Thyroid gland (tissue), 4 donors: ENCODE measurements at regions not wholly inside any gene's neighbourhood (a gene's known extent, or its start where the extent isn't known, plus 50 kb on each side); places are given as distances from the start of the nearest gene placed in this dataset.

Experiments used
- DNase-seq, 2 donors: peaks; one replicate each; pipeline ENCODE4 v3.0.0-alpha.2; 2019
- H3K27ac ChIP-seq, 3 donors: fragments of 200-600 bp; sonication (generic); 1 replicate in 2 of 3; 2 replicates in 1 of 3; pipeline ENCODE4 v1.5.1; 2016 to 2019; ENCODE audit warnings: mild to moderate bottlenecking in 1 of 3, moderate library complexity in 1 of 3
- H3K27me3 ChIP-seq: fragments of 200-600 bp; sonication (generic); one replicate; pipeline ENCODE4 v1.5.1; 2019
- H3K36me3 ChIP-seq, 2 donors: fragments of 200-600 bp; sonication (generic); one replicate each; pipeline ENCODE4 v1.5.1; 2016 to 2019
- H3K4me1 ChIP-seq, 2 donors: fragments of 200-600 bp; sonication (generic); one replicate each; pipeline ENCODE4 v1.5.1; 2017 to 2019
- H3K4me3 ChIP-seq, 3 donors: fragments of 200-600 bp; sonication (generic); replicated peaks in 1 of 3; 1 replicate in 2 of 3; 2 replicates in 1 of 3; pipeline ENCODE4 v1.5.1; 2016; ENCODE audit warnings: mild to moderate bottlenecking in 1 of 3
- H3K9me3 ChIP-seq: fragments of 200-600 bp; sonication (generic); one replicate; pipeline ENCODE4 v1.5.1; 2017
- POLR2A ChIP-seq, 2 donors: fragments of 450-650 bp; IDR thresholded peaks; one replicate each; pipeline ENCODE4 v1.6.1; 2017; ENCODE audit warnings: antibody characterized with exemption in 2 of 2, mild to moderate bottlenecking in 2 of 2, moderate library complexity in 1 of 2
- WGBS, 2 donors: methylation state at CpG; one replicate each; pipeline ENCODE4 v1.1.5; 2017; 5-methylcytosine and 5-hydroxymethylcytosine counted together
- intact Hi-C: fragments of 100-400 bp; cut with DNase I; formaldehyde crosslinking; loops from one replicate; pipeline ENCODE4 v1.15.1; 2023
- TF ChIP-seq, protein P1 (sequence below), 6 experiments: fragments of 200-600 bp in 3 of 6; fragments of 450-650 bp in 3 of 6; sonication (generic) in 3 of 6; IDR thresholded peaks; one replicate each; pipeline ENCODE4 v1.5.1; 2016 to 2019; ENCODE audit warnings: antibody characterized with exemption in 6 of 6, mild to moderate bottlenecking in 2 of 6, inconsistent platforms in 1 of 6, moderate library complexity in 1 of 6

- intact Hi-C loops = no loop called here
- Histone ChIP-seq H3K9me3 (no peaks in the 10 kb centered on the region), H3K27ac (no peak overlapping the region), H3K27me3 (no peaks in the 10 kb centered on the region), H3K4me3 (no peak overlapping the region), H3K4me1 (no peaks in the 10 kb centered on the region), H3K36me3 (no peaks in the 10 kb centered on the region)
- 82 to 86% methylated on average over 1 of the region's 1 CpG for WGBS, 2 donors
- TF ChIP-seq, protein P1, sequence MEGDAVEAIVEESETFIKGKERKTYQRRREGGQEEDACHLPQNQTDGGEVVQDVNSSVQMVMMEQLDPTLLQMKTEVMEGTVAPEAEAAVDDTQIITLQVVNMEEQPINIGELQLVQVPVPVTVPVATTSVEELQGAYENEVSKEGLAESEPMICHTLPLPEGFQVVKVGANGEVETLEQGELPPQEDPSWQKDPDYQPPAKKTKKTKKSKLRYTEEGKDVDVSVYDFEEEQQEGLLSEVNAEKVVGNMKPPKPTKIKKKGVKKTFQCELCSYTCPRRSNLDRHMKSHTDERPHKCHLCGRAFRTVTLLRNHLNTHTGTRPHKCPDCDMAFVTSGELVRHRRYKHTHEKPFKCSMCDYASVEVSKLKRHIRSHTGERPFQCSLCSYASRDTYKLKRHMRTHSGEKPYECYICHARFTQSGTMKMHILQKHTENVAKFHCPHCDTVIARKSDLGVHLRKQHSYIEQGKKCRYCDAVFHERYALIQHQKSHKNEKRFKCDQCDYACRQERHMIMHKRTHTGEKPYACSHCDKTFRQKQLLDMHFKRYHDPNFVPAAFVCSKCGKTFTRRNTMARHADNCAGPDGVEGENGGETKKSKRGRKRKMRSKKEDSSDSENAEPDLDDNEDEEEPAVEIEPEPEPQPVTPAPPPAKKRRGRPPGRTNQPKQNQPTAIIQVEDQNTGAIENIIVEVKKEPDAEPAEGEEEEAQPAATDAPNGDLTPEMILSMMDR (IDR thresholded peaks at IDR 0.05) = no peak
- no peak for TF ChIP-seq POLR2A (IDR thresholded peaks at IDR 0.05)
- no peak for DNase-seq
Observed at GRCh38 chr2:51758081-51758480, 726.1 kb upstream of the NRXN1 start.

- Histone ChIP-seq H3K27ac (no peak overlapping the region), H3K4me1 (no peaks in the 10 kb centered on the region), H3K27me3 (no peaks in the 10 kb centered on the region), H3K36me3 (no peaks in the 10 kb centered on the region), H3K4me3 (no peak overlapping the region), H3K9me3 (no peaks in the 10 kb centered on the region)
- intact Hi-C loops = no loop called here
- DNase-seq = no peak
- TF ChIP-seq, protein P1 (IDR thresholded peaks at IDR 0.05) = no peak
- TF ChIP-seq POLR2A (IDR thresholded peaks at IDR 0.05) = no peak
- WGBS, 2 donors = 95 to 96% methylated on average over 1 of the region's 1 CpG
Observed at GRCh38 chr2:51734115-51734514, 702.2 kb upstream of the NRXN1 start.

DNA sequence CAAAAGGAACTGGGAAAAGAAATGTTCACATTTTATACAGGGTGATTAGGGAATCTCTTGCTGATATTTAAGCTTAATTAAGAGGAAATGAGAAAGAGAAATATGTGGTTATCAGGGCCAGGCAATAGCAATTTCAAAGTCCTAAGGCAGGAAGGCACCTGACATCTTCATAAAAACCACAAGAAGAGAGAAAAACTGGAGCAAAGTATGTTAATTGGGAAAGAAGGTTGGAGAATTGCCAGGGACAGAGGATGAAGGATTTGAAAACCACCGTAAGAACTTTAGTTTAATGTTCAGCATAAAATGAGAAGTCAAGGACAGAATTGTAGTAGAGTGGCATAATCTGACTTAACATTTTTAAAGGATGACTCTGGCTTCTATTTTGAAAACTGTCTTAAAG is 691.8 kb upstream of the NRXN1 start:
- intact Hi-C loops = no loop called here
- Histone ChIP-seq H3K9me3 (no peaks in the 10 kb centered on the region), H3K27ac (no peak overlapping the region), H3K36me3 (no peaks in the 10 kb centered on the region), H3K4me3 (no peak overlapping the region), H3K27me3 (no peaks in the 10 kb centered on the region), H3K4me1 (no peaks in the 10 kb centered on the region)
- no peak for DNase-seq
- 0 to 1% methylated on average over 1 of the region's 1 CpG for WGBS, 2 donors
- no peak for TF ChIP-seq POLR2A (IDR thresholded peaks at IDR 0.05)
- TF ChIP-seq, protein P1 (IDR thresholded peaks at IDR 0.05) = no peak

DNA sequence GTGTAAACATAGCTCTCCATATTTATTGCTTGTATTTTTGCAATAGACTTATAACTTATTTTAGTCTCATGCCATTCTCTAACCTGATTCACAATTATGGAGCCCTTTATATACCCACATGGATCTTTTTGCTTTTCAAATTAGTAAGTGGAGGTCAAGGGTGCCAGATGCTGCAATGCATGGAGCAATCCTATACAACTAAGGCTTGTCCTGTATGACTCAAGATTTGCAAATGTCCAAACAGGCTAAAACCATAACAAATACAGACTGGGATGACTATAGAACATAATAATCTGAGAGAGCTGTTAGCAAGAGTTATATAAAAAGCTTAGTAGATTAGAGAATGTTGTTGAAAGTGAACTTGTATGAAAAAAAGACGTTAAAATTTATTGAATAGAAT is 690.4 kb upstream of the NRXN1 start:
- no peaks in the 10 kb centered on the region for H3K9me3 ChIP-seq
- no peak for TF ChIP-seq POLR2A (IDR thresholded peaks at IDR 0.05)
- TF ChIP-seq, protein P1 (IDR thresholded peaks at IDR 0.05) = no peak
- no peaks in the 10 kb centered on the region for H3K27me3 ChIP-seq
- H3K27ac ChIP-seq = no peak overlapping the region
- intact Hi-C loops = no loop called here
- DNase-seq = no peak
- H3K4me1 ChIP-seq = no peaks in the 10 kb centered on the region
- H3K36me3 ChIP-seq = no peaks in the 10 kb centered on the region
- no peak overlapping the region for H3K4me3 ChIP-seq
- WGBS, 2 donors = 81 to 83% methylated on average over 1 of the region's 1 CpG

DNA sequence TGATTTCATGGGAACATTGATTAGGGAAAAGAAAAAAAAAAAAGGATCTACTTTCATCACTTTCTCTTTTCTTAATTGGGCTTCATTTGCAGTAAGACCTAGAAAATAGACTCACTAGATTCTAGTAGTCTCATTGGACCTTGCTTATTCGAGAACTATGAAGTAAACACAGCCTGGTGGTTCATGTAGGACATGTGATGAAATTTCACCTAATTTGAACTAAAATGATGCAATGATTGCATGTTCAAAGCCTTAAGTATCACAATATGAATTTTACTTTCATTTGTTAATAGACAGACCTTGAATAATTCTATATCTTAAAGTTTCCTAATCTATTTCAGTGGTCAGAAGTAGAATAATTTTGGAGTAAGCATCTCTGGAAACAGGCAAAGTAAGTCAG is 688.9 kb upstream of the NRXN1 start:
- TF ChIP-seq, protein P1 (IDR thresholded peaks at IDR 0.05) = no peak
- TF ChIP-seq POLR2A (IDR thresholded peaks at IDR 0.05) = no peak
- no peaks in the 10 kb centered on the region for H3K36me3 ChIP-seq
- intact Hi-C loops = no loop called here
- 90 to 96% methylated on average over 1 of the region's 1 CpG for WGBS, 2 donors
- no peak overlapping the region for H3K27ac ChIP-seq
- no peaks in the 10 kb centered on the region for H3K4me1 ChIP-seq
- DNase-seq = no peak
- H3K9me3 ChIP-seq = no peaks in the 10 kb centered on the region
- H3K4me3 ChIP-seq = no peak overlapping the region
- no peaks in the 10 kb centered on the region for H3K27me3 ChIP-seq
